RWPE2 (cell line): ENCODE measurements at regions not wholly inside any gene's neighbourhood (a gene's known extent, or its start where the extent isn't known, plus 50 kb on each side); places are given as distances from the start of the nearest gene placed in this dataset.
A peak's percentile ranks its signal among the peaks of the same experiment; 100 is the strongest.

Source experiments
- ATAC-seq: fragments of 200-7000 bp; cut with Tn5 transposase; 3 replicates; pipeline ENCODE4 v1.9.1; 2021; ENCODE audit warnings: low read depth
- DNase-seq: peaks from one replicate; pipeline ENCODE4 v3.0.0-alpha.2; 2020; ENCODE audit warnings: low spot score
- H3K27ac ChIP-seq: fragments of 450-650 bp; 2 replicates; pipeline ENCODE4 v1.5.1; 2017; ENCODE audit warnings: mild to moderate bottlenecking; ENCODE audit not compliant: poor library complexity, severe bottlenecking
- H3K27me3 ChIP-seq: fragments of 250-450 bp; sonication (Bioruptor Pico); 2 replicates; pipeline ENCODE4 v1.5.1; 2021; ENCODE audit warnings: mild to moderate bottlenecking, moderate library complexity; ENCODE audit not compliant: insufficient read depth, poor library complexity, severe bottlenecking
- H3K36me3 ChIP-seq: fragments of 250-450 bp; sonication (Bioruptor Pico); 2 replicates; pipeline ENCODE4 v1.5.1; 2020; ENCODE audit warnings: low read depth, mild to moderate bottlenecking, moderate library complexity
- H3K4me1 ChIP-seq: fragments of 250-450 bp; sonication (Bioruptor Pico); 2 replicates; pipeline ENCODE4 v1.5.1; 2021; ENCODE audit warnings: mild to moderate bottlenecking, moderate library complexity; ENCODE audit not compliant: insufficient read depth, poor library complexity, severe bottlenecking
- H3K4me3 ChIP-seq: fragments of 250-450 bp; sonication (Bioruptor Pico); 2 replicates; pipeline ENCODE4 v1.5.1; 2021; ENCODE audit warnings: mild to moderate bottlenecking, moderate library complexity; ENCODE audit not compliant: severe bottlenecking
- H3K9me3 ChIP-seq: fragments of 250-450 bp; sonication (Bioruptor Pico); 2 replicates; pipeline ENCODE4 v1.5.1; 2021; ENCODE audit warnings: mild to moderate bottlenecking, moderate library complexity; ENCODE audit not compliant: severe bottlenecking
- CTCF ChIP-seq: fragments of 450-650 bp; IDR thresholded peaks from one replicate; pipeline ENCODE4 v1.5.1; 2017; ENCODE audit warnings: mild to moderate bottlenecking, moderate library complexity; ENCODE audit not compliant: poor library complexity, severe bottlenecking

GRCh38 chr2:57278451-57278850 is 768.2 kb upstream of the VRK2 start:
- Histone ChIP-seq H3K9me3 (no peaks in the 10 kb centered on the region), H3K4me1 (no peaks in the 10 kb centered on the region), H3K27me3 (no peaks in the 10 kb centered on the region), H3K4me3 (no peak overlapping the region), H3K36me3 (no peaks in the 10 kb centered on the region), H3K27ac (no peak overlapping the region)
- DNase-seq (no peak), ATAC-seq (no peak)
- TF ChIP-seq CTCF: no peak

GRCh38 chr2:57291209-57291608 is 755.4 kb upstream of the VRK2 start:
- Histone ChIP-seq H3K27me3 (peaks cover 3% of the 10 kb centered on the region), H3K27ac (no peak overlapping the region), H3K9me3 (no peaks in the 10 kb centered on the region), H3K4me1 (no peaks in the 10 kb centered on the region), H3K36me3 (no peaks in the 10 kb centered on the region), H3K4me3 (no peak overlapping the region)
- DNase-seq (no peak), ATAC-seq (no peak)
- no peak for TF ChIP-seq CTCF

GRCh38 chr2:57296795-57297517 is 749.6 kb upstream of the VRK2 start:
- H3K4me3 ChIP-seq: no peak overlapping the region
- DNase-seq: no peak
- H3K27ac ChIP-seq: peak overlapping the region; percentile 78
- peaks cover 3% of the 10 kb centered on the region for H3K27me3 ChIP-seq
- peak; percentile 87 for ATAC-seq
- TF ChIP-seq CTCF: no peak
- no peaks in the 10 kb centered on the region for H3K9me3 ChIP-seq
- peaks cover 3% of the 10 kb centered on the region for H3K4me1 ChIP-seq
- H3K36me3 ChIP-seq: no peaks in the 10 kb centered on the region

GRCh38 chr2:57313678-57314077 is 732.9 kb upstream of the VRK2 start:
- Histone ChIP-seq H3K4me3 (no peak overlapping the region), H3K27me3 (no peaks in the 10 kb centered on the region), H3K27ac (no peak overlapping the region), H3K9me3 (no peaks in the 10 kb centered on the region), H3K36me3 (no peaks in the 10 kb centered on the region), H3K4me1 (peaks cover 5% of the 10 kb centered on the region)
- 0 out of 3 replicates have a peak, but pooled peaks have one; percentile 38 for ATAC-seq
- no peak for DNase-seq
- no peak for TF ChIP-seq CTCF

GRCh38 chr2:57314682-57315081 is 731.9 kb upstream of the VRK2 start:
- TF ChIP-seq CTCF: no peak
- DNase-seq (no peak), ATAC-seq (no peak)
- Histone ChIP-seq H3K4me1 (peaks cover 5% of the 10 kb centered on the region), H3K9me3 (no peaks in the 10 kb centered on the region), H3K27ac (no peak overlapping the region), H3K4me3 (no peak overlapping the region), H3K27me3 (no peaks in the 10 kb centered on the region), H3K36me3 (no peaks in the 10 kb centered on the region)
